ENCODE measurements at regions not wholly inside any gene's neighbourhood (a gene's known extent, or its start where the extent isn't known, plus 50 kb on each side); places are given as distances from the start of the nearest gene placed in this dataset.
"Not testable (repeated sequence)": the region's sequence is repeated elsewhere in the genome, so short reads cannot be mapped to it uniquely, and the experiment has no call there.

DNA sequence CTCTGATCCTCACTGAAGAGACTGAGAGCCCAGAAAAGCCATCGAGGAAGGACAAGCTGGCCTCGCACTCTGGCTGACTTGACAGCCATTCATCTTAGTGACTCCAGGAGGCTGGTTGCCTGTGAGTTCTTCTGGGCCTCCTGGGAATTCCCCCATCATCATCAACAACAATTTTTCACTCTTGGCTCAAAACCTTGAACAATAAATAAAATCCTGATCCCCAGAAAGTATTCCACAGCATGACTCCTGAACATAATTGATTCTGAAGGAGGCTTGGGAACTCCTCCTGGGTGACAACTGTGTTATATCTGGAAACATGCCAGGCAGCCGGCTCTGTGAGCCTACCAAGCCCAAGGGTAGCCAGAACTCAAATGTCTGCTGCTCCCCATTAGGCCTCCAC lies 188.6 kb downstream of the SHQ1 start:
- DNase-seq, result no peak

DNA sequence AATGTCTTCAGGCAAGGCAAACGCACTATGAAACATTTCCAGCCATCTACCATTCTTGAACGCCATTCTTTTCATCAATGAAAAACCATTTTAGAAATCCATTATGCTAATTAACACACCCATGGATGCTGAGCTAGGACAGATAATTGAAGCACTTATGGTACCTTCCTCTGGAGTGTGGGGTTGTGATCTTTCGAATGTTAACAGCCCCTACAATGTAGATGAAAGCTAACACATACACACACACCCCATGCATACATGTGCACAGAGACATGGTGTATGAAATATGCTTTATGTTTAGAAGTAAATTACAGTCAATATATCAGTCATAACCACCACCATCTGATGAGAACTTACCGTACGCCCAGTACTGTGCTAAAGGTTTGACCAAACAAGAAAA lies 189.1 kb downstream of the SHQ1 start:
- no peak for DNase-seq

DNA sequence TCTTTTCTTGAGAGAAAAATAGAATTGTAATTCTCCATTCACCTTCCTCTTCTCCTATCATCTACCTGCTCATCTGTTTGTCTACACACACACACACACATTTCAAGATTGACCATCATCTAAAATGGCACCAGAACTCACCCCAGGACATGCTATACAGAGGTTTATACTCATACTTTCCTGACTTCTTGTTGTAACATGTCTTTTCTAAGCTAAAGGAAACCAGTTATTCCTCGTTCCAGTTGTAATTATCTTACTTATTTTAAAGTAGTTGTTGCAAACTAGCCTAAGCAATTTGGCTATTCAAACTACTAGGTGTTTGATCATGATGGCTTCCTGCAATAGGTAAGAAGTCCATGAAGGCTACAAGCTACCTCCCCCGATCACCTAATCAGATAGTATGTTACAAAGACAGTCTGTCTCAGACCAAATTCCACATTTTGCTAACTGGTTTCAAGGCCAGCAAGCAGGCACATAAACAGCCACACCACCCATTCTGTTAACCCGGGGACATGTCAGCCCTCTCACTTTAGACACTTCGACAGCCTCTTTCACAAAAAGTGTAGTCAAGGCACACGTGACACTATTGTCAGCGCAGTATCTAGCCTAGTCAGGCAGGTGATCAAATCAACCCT lies 189.7 kb downstream of the SHQ1 start:
- DNase-seq, result no peak

DNA sequence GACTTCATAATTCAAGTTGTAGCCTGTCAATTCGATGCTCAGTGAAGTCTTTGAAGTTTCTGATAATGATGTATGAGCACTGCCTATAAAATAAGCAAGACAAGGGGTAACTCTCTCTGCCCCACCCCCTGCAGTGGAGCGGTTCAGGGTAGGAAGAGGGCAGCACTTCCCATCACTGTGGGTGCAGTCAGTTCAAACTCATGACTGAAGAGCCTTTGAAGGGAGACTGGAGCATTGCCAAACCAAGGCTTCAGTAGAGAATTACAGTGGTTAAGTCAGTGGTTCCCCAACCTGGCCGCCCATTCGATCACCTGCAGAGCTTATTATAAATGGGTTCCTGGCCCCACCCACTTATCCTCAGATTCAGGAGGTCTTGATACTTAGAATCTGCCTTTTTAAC lies 190.6 kb downstream of the SHQ1 start:
- DNase-seq, result no peak

DNA sequence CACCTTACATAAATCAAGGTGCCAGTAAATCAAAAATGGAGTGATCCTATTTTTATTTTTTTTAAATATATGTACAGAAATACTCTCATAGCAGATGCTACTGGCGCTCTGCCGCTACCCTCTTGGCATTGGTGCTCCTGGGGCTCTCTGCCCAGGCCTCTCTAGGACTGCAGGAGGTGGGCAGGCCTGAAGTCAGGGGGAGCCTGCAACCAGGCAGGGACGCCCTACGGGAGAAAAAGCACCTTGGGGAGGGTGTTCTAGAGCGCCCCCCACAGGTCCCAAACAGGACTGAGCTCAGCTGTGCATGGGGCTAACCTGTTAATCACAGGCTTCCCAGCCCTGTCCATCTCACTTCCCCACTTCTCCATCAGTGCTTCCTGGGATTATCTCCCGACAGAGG lies 192.5 kb downstream of the SHQ1 start:
- DNase-seq, result no peak

DNA sequence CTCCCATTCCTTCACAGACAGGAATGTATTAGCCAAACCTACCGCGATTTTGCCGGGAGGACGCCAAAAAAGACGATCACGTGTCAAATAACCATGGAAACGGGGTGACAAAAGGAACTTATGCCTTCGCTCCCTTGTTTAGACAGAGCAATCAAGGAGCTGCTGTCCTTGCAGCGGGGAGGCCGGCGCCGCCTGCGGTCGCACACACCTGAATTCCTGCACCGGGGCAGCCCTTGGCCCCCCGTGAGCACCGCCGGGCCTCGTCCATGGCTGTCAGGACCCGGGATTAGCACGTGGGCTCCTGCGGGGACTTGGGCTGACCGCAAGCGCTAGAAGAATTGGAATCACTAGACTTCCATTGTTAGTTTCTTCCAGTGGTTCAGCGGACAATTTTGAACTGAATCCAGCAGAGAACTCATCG lies 193.1 kb downstream of the SHQ1 start:
- DNase-seq, result no peak

DNA sequence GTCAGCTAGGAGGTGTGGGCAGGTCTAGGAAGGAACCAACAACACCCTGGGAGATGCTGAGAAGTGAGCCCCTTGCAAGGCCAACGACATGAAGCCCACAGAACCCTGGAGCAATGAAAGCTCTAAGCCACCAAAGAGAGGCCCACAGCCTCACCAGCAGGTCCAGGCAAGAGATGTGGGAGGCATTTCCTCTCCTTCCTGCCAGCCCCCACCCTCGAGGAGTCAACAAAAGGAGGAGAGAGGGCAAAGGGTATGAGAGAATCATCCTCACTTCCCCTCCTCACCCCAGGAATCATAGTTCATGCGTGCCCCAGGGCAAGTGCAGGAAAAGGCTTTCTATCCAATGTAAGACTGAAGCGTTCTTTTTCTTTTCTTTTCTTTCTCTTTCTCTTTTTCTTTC lies 195.8 kb downstream of the SHQ1 start:
- no peak for DNase-seq

DNA sequence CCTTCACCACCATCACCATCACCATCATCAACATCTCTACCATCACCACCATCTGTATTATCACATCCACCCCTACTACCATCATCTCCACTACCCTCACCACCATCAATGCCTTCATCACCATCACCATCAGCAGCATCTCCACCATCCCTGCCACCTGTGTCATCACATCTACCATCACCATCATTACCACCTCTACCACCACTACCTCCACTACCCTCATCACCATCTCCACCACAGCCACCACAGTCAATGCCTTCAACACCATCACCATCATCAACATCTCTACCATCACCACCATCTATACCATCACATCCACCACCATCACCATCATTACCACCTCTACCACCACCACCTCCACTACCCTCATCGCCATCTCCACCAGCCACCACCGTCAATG lies 196.7 kb downstream of the SHQ1 start:
- DNase-seq, result no peak

DNA sequence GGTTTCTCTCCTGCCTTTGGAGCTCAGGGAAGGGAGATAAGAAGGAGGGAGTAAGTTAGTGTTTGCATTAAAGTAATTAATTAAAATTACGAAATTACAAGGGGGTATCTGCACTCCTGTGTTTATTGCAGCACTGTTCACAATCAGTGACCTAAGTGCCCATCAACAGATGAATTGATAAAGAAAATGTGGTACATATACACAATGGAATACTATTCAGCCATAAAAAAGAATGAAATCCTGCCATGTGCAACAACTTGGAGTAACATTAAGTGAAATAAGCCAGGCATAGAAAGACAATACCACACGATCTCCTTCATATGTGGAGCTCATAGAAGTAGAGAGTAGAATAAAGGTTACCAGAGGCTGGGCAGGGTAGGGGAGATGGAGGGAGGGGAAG lies 202.0 kb downstream of the SHQ1 start:
- no peak for DNase-seq

DNA sequence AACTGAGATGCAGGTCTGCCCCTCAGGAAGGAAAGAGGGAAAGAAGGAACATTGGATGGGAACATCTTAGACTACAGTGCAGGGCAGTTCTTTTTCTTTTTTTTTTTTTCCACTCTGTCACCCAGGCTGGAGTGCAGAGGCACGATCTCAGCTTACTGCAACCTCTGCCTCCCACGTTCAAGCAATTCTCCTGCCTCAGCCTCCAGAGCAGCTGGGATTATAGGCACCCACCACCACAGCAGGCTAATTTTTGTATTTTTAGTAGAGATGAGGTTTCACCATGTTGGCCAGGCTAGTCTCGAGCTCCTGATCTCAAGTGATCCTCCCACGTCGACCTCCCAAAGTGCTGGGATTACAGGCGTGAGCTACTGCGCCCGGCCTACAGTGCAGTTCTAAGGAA lies 204.6 kb downstream of the SHQ1 start:
- not testable (repeated sequence) for DNase-seq

DNA sequence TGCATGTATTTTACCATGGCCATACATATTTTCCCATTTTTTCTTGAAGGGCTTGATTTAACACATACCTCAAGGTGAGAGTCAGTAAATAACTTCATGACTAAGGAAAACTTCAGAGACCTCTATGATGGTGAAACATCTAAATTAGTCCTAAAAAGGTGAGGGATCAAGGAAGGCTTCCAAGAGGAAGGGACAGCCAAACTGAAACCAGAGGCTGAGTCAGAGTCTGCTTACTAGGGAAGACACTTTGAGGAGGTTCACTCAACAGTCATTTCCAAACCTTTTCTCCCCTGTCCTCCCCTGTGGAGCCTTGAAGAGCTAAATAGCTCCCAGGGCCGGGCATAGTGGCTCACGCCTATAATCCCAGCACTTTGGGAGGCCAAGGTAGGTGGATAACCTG lies 206.6 kb downstream of the SHQ1 start:
- no peak for DNase-seq

DNA sequence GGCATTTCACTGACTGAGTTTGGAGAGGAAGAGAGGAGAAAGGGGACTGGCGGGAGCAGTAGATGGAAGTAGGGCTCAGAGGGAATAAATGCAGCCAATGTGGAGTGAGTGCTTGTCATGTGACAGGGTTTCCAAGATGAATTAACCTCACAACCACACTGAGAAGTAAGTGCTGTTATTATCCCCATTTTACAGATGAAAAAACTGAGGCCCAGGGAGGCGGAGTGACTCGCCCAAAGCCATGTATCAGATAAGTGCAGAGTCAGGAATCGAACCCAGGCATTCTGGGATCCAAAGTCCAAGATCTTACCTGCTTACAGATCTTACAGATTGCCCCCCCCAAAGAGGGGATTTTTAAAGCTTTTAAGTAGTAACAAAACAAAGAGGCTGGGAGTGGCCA lies 207.2 kb downstream of the SHQ1 start:
- DNase-seq, result no peak

DNA sequence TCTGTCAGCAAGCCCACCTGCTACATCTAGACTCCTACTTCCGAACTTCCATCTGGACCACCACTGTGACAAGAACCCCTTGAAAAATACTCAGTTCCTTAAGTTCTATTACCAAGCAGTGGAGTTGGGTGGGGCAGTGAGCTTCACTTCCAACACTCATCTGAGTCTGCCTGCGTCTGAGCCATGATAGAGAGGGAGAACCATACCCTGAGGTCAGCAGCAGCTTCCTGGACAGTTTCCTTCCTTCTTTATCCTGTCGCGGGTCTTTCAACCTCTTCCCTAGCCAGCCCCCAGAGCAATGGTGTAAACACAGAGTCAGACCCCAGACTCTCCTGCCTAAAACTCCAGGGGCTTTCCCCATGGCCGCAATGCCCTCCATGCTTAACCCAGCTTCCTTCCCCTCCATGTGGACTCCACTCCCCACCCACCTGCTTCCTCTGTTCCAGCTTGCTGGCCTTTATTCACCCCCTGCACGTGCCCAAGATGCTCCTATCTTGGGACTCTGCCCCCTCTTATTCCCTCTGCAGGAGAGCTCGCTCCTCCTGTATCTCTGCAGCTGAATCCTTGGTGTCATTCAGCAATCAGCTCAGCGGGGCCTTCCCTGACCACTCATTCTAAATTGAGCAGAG lies 211.2 kb downstream of the SHQ1 start:
- no peak for DNase-seq

DNA sequence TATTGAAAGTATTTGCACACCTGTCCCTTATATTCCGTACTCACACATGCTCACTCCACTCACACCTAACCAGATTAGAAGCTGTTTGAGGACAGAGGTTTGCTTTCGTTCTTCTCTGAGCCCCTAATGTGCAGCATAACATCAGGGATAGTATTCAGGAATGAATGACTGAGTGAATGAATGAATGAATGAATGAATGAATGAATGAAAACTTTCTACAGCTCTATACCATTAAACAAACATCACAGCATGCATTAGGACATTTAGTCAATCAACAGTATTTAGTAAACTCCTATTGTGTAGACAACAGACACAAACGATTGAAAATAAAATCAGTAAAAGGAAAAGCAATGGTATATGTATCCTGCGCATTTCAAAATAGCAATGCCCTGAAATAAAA lies 212.7 kb downstream of the SHQ1 start:
- DNase-seq, result no peak

DNA sequence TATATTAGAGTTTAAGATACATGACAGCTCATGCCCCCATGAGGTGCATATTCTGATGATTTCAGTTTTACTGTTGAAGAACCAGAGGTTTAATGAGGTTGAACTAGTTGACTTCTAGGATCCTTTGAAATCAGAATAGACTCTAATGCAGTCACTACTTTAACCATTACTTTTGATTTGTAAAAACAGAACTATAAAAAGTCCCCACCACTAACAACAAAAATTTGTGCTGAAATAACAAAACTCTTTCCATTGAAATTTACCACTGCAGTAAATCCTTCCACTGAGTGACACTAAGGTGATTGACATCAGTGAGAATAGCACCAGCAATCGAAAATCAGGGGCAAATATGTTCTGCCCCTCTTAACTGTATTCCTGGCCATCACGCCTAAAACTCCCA lies 214.1 kb downstream of the SHQ1 start:
- DNase-seq, result no peak

DNA sequence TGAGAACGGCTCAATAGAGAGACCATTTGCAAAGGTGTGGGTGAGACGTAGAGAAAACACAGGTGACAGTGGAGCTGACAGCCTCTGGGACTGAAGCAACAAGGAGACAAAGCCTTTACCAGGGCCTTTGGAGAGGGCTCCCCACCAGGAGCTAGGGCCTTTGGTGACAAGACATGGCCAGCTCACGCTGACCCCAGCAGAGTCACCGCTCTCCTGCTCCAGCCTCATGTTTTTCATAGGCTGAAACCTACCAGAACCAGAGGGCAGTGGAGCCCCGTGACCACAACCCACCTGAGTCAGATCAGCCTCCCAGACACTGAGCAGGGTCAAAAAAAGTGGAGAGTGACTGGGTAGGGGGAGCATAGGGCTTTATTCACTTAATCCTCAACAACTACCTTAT lies 214.7 kb downstream of the SHQ1 start:
- DNase-seq, result no peak

DNA sequence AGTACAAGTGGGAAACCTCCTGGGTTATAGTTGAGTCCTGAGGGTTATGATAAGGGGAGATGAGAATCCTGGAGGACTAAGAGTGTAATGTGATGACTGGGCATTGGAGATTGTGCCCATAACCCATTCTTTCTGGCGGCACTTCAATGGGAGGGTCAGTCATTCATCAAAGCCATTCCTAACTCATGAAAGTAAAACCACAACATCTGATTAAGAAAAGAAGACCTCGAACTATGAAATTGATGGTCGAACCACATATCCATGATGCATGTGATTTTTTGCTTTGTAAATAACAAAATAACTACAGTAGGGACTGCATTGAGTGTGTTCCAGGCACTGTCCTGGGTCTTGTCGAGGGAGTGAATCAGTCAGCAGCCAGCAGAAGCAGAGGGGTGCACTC lies 215.1 kb downstream of the SHQ1 start:
- DNase-seq, result no peak

DNA sequence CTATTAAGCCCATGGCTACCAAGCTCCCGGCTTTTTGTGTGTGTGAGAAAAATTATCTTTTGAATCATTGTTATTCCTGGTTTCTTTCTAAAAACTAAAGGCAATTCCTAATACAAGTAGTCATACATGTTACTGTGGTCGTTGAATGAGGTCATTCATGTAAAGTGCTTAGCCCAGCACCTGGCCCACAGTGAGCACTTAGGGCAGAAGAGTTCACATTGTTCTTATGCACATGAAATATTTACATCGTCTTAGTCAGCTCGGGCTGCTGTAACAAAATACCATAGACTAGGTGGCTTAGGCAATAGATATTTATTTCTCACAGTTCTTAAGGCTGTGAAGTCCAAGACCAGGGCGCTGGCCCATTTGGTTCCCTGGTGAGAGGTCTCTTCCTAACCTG lies 216.1 kb downstream of the SHQ1 start:
- DNase-seq, result no peak

DNA sequence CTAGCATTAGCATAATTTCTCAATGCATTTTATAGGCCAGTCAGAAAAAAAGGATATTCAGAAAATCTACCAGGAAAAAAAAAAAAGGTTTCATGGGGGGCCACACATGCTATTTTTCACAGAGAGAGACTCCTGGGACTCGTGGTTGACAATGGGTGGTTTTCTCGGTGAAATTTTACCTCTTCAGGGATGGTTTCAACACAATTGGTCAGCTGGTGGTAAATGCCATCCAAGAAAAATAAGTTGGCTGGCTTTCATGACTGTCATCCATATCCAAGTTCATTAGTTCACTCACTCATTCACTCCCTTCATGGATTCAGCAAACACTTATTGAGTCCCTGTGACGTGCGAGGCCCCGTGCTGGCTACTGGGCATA lies 217.3 kb downstream of the SHQ1 start:
- no peak for DNase-seq

DNA sequence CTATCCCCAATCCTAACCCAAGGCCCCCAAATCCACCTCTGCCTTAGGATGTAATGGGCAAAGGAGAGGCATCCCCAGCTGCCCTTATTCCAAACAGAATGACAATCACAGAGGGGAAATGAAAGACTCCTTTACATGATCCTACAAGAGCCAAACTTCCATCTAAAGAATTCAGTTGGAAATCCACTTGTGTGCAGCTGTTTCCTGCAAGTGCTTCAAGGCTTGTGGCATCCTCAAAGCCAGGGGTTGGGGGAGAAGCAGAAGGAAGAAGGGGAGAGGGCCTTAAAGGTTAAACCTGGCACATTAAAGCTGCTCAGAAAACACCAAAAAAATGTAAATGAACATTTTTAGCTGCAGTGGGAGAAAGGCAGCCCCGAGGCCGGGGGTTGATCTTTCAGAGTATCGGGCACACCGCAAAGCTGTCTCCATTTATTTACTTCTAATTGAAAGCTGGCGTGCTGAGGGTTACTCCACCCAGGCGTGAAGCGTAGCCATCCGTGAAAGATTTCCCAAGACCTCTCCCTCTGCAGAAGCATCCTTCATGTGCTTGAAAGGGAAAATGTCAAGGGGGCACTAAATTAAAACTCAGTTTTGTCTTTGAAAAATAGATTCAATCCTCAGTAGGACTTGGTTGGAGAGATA lies 217.8 kb downstream of the SHQ1 start:
- no peak for DNase-seq

DNA sequence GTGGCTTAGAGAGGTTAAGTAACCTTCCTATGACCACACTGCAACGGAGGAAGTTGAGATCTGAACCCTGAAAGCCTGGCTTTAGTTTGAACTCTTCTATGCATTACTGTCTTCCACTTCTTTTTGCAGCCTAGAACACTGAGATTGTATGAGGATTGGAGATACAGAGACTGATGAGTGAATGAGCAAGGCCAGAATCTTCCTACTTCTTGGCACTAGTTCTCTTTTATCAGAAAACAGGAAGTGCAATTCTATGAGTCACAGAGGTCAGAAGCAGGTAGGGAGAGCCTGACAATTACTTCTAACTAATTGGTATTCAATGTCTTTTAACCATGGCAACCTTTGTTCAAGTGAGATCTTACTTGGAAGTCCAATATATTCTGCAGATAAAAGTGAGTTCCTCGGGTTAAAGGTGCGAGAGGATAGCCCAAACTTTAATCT lies 219.0 kb downstream of the SHQ1 start:
- no peak for DNase-seq

DNA sequence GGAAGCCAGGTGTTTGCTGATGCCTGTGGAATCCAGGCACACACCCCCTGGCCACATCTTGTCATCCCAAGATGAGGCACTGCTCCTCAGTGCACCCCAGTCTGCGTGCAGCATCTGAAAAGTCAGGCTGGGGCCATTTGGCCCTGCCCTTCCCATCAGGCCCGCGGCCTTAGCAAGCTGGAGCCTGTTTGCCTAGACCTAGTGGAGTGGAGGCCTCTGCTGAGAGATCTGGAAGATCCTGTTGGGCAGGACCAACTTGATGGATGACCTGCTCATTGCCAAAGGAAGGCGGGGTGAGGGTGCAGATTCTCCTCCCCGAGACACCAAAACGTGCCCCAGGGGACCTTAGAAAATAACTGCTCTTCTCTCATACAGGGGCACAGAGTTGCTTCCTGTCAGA lies 220.2 kb downstream of the SHQ1 start:
- DNase-seq, result no peak

DNA sequence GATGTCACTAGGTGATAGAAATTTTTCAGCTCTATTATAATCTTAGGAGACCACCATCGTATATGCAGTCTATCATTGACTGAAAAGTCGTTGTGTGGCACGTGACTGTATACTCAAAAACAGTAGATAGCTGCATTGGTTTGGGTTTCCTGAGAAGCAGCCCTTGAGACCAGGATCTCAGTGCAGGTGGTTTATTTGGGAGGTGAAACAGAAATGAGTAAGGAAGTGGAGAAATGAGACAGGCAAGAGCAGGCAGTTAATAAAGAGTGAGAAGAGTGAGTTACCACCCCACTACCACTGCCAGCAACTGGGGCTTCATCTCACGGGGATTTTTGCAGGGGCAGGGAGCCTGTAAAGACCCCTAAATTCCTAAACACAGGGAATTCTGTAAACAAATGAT lies 221.0 kb downstream of the SHQ1 start:
- no peak for DNase-seq

DNA sequence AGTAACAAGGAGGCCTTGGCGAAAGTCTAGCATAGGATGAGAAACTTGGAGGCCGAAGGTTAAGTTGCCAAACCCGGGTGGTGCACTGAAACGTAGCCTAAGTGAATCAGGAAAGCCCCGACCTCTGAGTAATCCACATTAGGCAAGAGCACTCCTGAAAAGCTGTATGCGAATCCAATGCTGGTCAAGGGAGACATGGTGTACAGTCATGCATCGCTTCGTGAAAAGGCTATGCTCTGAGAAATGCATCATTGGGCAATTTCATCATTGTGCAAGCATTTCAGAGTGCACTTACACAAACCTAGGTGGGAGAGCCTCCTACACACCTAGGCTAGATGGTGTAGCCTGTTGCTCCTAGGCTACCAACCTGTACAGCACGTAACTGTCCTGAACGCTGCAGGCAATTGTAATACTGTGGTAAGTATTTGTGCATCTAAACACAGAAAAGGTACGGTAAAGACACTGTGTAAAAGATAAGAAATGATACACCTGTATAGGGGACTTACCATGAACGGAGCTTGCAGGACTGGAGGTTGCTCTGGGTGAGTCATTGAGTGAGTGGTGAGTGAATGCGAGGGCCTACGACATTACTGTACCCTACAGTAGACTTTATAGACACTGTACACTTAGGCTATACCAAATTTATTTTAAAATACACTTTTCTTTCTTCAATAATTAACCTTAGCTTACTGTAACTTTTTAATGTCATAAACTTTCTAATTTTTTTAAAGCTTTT lies 222.5 kb downstream of the SHQ1 start:
- DNase-seq, result no peak

Data from NCI-H1694 (cell line).